Uterus (tissue), 2 donors: ENCODE measurements at regions not wholly inside any gene's neighbourhood (a gene's known extent, or its start where the extent isn't known, plus 50 kb on each side); places are given as distances from the start of the nearest gene placed in this dataset.

Experiments used
- POLR2A ChIP-seq, 2 donors: fragments of 450-650 bp; IDR thresholded peaks; one replicate each; pipeline ENCODE4 v1.6.1; 2016; ENCODE audit warnings: antibody characterized with exemption in 2 of 2, mild to moderate bottlenecking in 1 of 2, moderate library complexity in 1 of 2
- TF ChIP-seq, protein P1 (sequence below), 4 experiments: fragments of 200-600 bp in 2 of 4; fragments of 450-650 bp in 2 of 4; sonication (generic) in 2 of 4; IDR thresholded peaks; one replicate each; pipeline ENCODE4 v1.5.1; 2016 to 2019; ENCODE audit warnings: antibody characterized with exemption in 4 of 4, mild to moderate bottlenecking in 2 of 4, moderate library complexity in 1 of 4

DNA sequence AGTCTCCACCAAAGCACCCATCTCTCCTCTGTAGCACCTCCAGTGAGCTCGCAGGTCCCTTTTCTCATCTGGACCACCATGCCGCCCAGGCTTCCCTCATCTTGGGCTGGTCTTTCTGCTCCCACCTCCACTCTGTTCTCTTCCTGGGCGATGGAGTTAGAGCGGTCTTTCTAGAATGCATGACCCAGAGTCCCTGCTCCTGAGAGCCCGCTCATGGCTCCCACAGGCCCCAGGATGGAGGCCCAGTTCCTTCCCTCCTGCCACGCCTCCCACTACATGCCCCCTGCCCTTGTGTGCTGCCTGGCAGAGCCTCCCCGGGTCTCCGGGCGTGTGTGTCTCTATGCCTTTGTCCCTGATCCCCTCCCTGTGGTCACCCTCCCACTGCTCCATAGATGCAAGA is 100.7 kb upstream of the RTL1 start:
- TF ChIP-seq, protein P1, sequence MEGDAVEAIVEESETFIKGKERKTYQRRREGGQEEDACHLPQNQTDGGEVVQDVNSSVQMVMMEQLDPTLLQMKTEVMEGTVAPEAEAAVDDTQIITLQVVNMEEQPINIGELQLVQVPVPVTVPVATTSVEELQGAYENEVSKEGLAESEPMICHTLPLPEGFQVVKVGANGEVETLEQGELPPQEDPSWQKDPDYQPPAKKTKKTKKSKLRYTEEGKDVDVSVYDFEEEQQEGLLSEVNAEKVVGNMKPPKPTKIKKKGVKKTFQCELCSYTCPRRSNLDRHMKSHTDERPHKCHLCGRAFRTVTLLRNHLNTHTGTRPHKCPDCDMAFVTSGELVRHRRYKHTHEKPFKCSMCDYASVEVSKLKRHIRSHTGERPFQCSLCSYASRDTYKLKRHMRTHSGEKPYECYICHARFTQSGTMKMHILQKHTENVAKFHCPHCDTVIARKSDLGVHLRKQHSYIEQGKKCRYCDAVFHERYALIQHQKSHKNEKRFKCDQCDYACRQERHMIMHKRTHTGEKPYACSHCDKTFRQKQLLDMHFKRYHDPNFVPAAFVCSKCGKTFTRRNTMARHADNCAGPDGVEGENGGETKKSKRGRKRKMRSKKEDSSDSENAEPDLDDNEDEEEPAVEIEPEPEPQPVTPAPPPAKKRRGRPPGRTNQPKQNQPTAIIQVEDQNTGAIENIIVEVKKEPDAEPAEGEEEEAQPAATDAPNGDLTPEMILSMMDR (IDR thresholded peaks at IDR 0.05): no peak
- TF ChIP-seq POLR2A (IDR thresholded peaks at IDR 0.05): no peak
